GM12891 (cell line): ENCODE measurements at regions not wholly inside any gene's neighbourhood (a gene's known extent, or its start where the extent isn't known, plus 50 kb on each side); places are given as distances from the start of the nearest gene placed in this dataset.

Source experiments
- DNase-seq: peaks from one replicate; pipeline ENCODE4 v3.0.0; 2011; ENCODE audit warnings: low spot score; ENCODE audit not compliant: insufficient read length
- FAIRE-seq: peaks from 2 replicates; lab custom pipeline; 2011; peaks lifted over from hg19 to GRCh38; lab: Jason Lieb, UNC
- PAX5 ChIP-seq: IDR thresholded peaks from 2 replicates; pipeline ENCODE4 v1.6.1; 2011; ENCODE audit warnings: low read length, moderate library complexity, mild to moderate bottlenecking; ENCODE audit not compliant: insufficient read depth, severe bottlenecking
- POLR2A ChIP-seq: IDR thresholded peaks from 2 replicates; pipeline ENCODE4 v1.6.1; 2011; ENCODE audit warnings: low read depth, low read length, control low read depth
- POLR2AphosphoS5 ChIP-seq: IDR thresholded peaks from 2 replicates; pipeline ENCODE4 v1.6.1; 2011; ENCODE audit warnings: low read depth, low read length, control low read depth
- POU2F2 ChIP-seq: IDR thresholded peaks from 2 replicates; pipeline ENCODE4 v1.6.1; 2011; ENCODE audit warnings: low read depth, mild to moderate bottlenecking, control low read depth, low read length, moderate library complexity
- SPI1 ChIP-seq: IDR thresholded peaks from 2 replicates; pipeline ENCODE4 v1.6.1; 2011; ENCODE audit warnings: low read depth, low read length, control low read depth
- TAF1 ChIP-seq: IDR thresholded peaks from 2 replicates; pipeline ENCODE4 v1.6.1; 2011; ENCODE audit warnings: low read depth, low read length, control low read depth

DNA sequence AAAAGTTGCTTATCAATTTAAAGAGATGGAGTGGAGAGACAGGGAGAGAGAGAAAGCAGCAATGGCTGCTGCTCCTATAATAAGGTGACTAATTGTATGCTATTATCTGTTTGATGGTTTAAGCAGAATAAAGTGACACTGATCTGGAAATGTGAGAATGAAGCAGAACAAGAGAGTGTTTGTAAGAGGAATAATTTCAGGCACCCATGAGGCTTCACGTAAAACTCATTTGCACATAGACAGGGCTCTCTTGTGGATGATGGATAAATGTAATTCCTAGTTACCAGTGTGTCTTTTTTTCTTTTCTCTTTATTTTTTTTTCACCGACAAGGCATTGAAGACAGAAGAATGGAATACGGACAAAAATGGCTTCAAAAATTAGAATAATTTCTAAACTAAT lies 228.8 kb upstream of the TYRP1 start:
- no peak for TF ChIP-seq POU2F2
- FAIRE-seq = no peak
- DNase-seq = no peak

DNA sequence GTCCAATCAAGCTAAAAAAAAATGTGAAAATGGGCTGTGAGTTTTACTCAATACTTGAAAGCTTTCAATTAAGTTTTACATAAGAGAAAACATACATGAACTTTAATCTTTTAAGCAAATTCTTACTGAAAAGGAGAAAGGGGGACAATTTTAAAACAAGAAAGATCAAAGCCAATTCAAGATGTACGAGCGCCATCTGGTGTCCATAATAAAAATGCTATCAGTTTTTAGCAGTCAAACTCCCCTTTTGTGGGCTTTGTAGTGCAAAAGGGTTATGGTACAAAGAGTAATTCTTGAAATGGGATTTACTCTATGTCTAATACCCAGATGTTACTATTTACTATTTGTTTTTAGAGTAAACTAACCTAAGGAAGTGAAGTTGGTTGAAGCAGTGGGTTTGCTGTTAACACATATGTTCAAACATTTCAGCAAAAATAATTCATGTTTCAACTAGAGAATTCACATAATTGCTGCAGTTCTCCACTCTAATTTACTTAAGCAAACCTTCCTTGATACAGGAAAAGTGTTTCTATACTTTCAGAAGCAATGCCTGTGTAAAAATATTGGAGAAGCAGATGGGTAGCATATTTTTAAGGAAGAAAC lies 228.2 kb upstream of the TYRP1 start:
- DNase-seq (no peak), FAIRE-seq (no peak)
- TF ChIP-seq SPI1 (no peak), TAF1 (no peak), POU2F2 (no peak), POLR2AphosphoS5 (no peak), PAX5 (no peak), POLR2A (no peak)

DNA sequence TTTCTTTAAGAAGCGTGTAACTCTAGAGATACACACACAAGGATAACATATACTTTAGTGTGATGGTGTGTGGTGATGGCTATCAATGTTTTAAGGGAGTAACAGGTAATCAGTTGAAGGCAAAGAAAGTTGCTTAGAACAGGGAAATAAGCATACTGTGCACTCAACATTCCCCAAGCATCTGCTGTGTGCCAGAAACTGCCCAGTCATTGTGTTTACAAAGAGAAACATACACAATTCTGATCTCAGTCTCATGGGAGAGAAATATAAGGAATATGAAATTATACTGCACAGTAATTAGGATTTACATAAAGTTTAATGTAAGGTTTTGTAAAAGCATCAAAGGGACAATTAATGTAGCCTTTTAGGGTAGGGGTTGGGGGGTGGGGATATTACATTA lies 224.1 kb upstream of the TYRP1 start:
- no peak for FAIRE-seq
- TF ChIP-seq SPI1 = no peak
- no peak for DNase-seq

GRCh38 chr9:12494411-12494810 lies 198.8 kb upstream of the TYRP1 start:
- no peak for TF ChIP-seq TAF1
- no peak for TF ChIP-seq PAX5
- TF ChIP-seq POLR2AphosphoS5 = no peak
- TF ChIP-seq SPI1 = no peak
- no peak for TF ChIP-seq POU2F2
- no peak for DNase-seq

GRCh38 chr9:12497790-12498189 lies 195.4 kb upstream of the TYRP1 start:
- TF ChIP-seq POLR2AphosphoS5 (no peak), POLR2A (no peak), TAF1 (no peak), POU2F2 (no peak), PAX5 (no peak), SPI1 (no peak)
- no peak for FAIRE-seq
- no peak for DNase-seq

More at GRCh38 chr9:12494411-12494810, 198.8 kb upstream of the TYRP1 start:
- no peak for FAIRE-seq

GRCh38 chr9:12502520-12502919 lies 190.7 kb upstream of the TYRP1 start:
- TF ChIP-seq POU2F2 = no peak
- TF ChIP-seq PAX5 = no peak
- no peak for TF ChIP-seq POLR2AphosphoS5
- no peak for TF ChIP-seq TAF1
- TF ChIP-seq SPI1 = no peak
- TF ChIP-seq POLR2A = no peak
- FAIRE-seq (no peak), DNase-seq (no peak)

- FAIRE-seq (no peak), DNase-seq (no peak)
- no peak for TF ChIP-seq PAX5
- no peak for TF ChIP-seq SPI1
- TF ChIP-seq POU2F2 = no peak
- no peak for TF ChIP-seq POLR2A
- TF ChIP-seq POLR2AphosphoS5 = no peak
- no peak for TF ChIP-seq TAF1
Observed at GRCh38 chr9:12503606-12504122, 189.5 kb upstream of the TYRP1 start.

DNA sequence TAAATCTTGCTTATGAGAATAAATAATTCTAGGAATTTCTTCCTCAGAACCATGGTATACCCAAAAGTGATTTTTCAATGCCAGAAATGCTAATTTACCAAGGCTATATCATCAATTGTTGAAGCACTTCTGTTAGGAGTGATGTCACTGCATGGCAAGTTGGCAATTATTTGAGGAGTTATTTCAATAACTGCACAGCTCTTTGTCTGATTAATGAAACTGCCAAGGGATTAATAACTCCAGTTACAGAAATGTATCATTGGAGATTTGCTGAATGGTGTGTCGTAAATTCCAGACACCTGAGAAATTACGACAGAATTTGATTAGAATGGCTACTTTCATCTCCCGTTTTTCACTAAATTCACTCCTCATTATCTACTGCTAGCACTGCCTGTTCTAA lies 182.6 kb upstream of the TYRP1 start:
- no peak for DNase-seq
- no peak for FAIRE-seq
- TF ChIP-seq POU2F2 = no peak
- no peak for TF ChIP-seq PAX5
- TF ChIP-seq POLR2AphosphoS5 = no peak
- no peak for TF ChIP-seq TAF1
- no peak for TF ChIP-seq POLR2A
- no peak for TF ChIP-seq SPI1

GRCh38 chr9:12511726-12512125 lies 181.5 kb upstream of the TYRP1 start:
- TF ChIP-seq PAX5 (no peak), TAF1 (no peak), POLR2A (no peak), SPI1 (no peak), POU2F2 (no peak)
- DNase-seq (no peak), FAIRE-seq (no peak)

GRCh38 chr9:12516031-12516430 lies 177.2 kb upstream of the TYRP1 start:
- DNase-seq (no peak), FAIRE-seq (no peak)
- TF ChIP-seq SPI1 (no peak), POLR2AphosphoS5 (no peak), POU2F2 (no peak), PAX5 (no peak), TAF1 (no peak), POLR2A (no peak)

DNA sequence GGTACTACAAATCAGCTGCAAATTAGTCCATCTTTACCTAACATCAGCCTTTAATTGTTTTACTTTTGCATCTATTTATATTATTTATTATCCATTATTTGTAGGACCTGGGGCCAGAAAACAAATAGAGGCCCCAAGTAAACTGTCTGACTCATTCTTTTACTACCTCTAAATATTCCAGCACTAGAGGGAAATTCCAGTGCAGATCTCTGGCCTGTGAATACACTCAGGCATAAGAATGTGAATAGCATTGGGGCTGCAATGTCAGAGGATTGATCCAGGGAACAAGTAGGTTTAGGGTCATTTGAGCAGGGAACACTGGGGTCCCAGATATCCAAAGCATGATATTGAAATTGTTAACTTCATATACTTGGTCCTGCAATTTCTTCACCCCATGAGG lies 176.6 kb upstream of the TYRP1 start:
- TF ChIP-seq POLR2A (no peak), TAF1 (no peak), SPI1 (no peak), POU2F2 (no peak), PAX5 (no peak), POLR2AphosphoS5 (no peak)
- no peak for DNase-seq

More for the DNA sequence above, 176.6 kb upstream of the TYRP1 start:
- FAIRE-seq = no peak
